ENCODE measurements at regions not wholly inside any gene's neighbourhood (a gene's known extent, or its start where the extent isn't known, plus 50 kb on each side); places are given as distances from the start of the nearest gene placed in this dataset.

- Mint-ChIP-seq H3K27me3 (ENCODE audit: low read depth in 3 of 3) (no peaks in the 10 kb centered on the region), H3K36me3 (no peaks in the 10 kb centered on the region), H3K9me3 (peaks cover 2 to 15% (median 9%) of the 10 kb centered on the region in 6 donors), H3K4me1 (no peaks in the 10 kb centered on the region), H3K4me3 (no peak overlapping the region), H3K27ac (no peak overlapping the region)
- DNase-seq, result no peak
Measured at GRCh38 chr5:152907488-152908245, 502.6 kb upstream of the NMUR2 start.

- Mint-ChIP-seq H3K27ac (no peak overlapping the region), H3K4me1 (no peaks in the 10 kb centered on the region), H3K27me3 (ENCODE audit: low read depth in 3 of 3) (peaks cover 0 to 2% (median 0%) of the 10 kb centered on the region in 3 donors), H3K4me3 (no peak overlapping the region), H3K9me3 (peaks cover 5 to 31% (median 12%) of the 10 kb centered on the region in 6 donors), H3K36me3 (peaks cover 0 to 4% (median 0%) of the 10 kb centered on the region in 3 donors)
- DNase-seq, result no peak
Measured at GRCh38 chr5:152912924-152913323, 507.8 kb upstream of the NMUR2 start.

GRCh38 chr5:152932621-152933020 lies 527.5 kb upstream of the NMUR2 start:
- no peaks in the 10 kb centered on the region for H3K27me3 Mint-ChIP-seq (ENCODE audit: low read depth in 3 of 3)
- no peak overlapping the region for H3K27ac Mint-ChIP-seq
- no peaks in the 10 kb centered on the region for H3K4me1 Mint-ChIP-seq
- no peak for DNase-seq
- H3K4me3 Mint-ChIP-seq, result no peak overlapping the region
- peaks cover 6 to 41% (median 9%) of the 10 kb centered on the region in 6 donors for H3K9me3 Mint-ChIP-seq
- no peaks in the 10 kb centered on the region for H3K36me3 Mint-ChIP-seq

GRCh38 chr5:152933056-152933455 lies 528.0 kb upstream of the NMUR2 start:
- H3K4me3 Mint-ChIP-seq, result no peak overlapping the region
- H3K9me3 Mint-ChIP-seq, result peaks cover 6 to 46% (median 9%) of the 10 kb centered on the region in 6 donors
- no peaks in the 10 kb centered on the region for H3K4me1 Mint-ChIP-seq
- DNase-seq, result no peak
- no peaks in the 10 kb centered on the region for H3K36me3 Mint-ChIP-seq
- no peak overlapping the region for H3K27ac Mint-ChIP-seq
- H3K27me3 Mint-ChIP-seq (ENCODE audit: low read depth in 3 of 3), result no peaks in the 10 kb centered on the region

- peaks cover 0 to 4% (median 0%) of the 10 kb centered on the region in 3 donors for H3K36me3 Mint-ChIP-seq
- H3K4me1 Mint-ChIP-seq, result no peaks in the 10 kb centered on the region
- no peaks in the 10 kb centered on the region for H3K27me3 Mint-ChIP-seq (ENCODE audit: low read depth in 3 of 3)
- no peak overlapping the region for H3K27ac Mint-ChIP-seq
- no peak for DNase-seq
- no peak overlapping the region for H3K4me3 Mint-ChIP-seq
- peaks cover 0 to 29% (median 12%) of the 10 kb centered on the region in 6 donors for H3K9me3 Mint-ChIP-seq
Measured at GRCh38 chr5:152938630-152939029, 533.6 kb upstream of the NMUR2 start.

DNA sequence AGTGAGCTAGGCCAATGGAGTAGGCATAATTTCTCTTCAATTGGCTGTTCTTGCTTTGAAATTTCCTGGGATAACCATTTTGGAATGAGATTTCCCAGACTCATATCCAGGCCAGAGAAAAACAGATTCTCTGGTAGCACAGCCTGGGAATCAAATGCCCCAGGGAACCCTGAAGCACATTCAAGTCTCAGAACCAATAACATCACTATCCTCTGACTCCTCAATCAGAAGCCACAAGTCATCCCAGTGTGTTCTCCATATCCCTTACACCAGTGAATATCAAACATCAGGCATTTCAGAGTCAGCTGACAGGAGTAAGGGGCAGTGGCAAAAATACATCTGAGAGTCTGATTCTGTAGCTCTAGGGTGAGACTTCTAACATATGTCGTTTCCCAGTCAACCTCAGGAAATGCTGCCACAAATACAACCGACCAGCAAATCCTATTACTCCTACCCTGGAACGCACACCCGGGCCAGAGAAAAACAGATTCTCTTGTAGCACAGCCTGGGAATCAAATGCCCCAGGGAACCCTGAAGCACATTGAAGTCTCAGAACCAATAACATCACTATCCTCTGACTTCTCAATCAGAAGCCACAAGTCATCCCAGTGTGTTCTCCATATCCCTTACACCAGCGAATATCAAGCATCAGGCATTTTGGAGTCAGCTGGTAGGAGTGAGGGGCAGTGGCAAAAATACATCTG lies 537.7 kb upstream of the NMUR2 start:
- Mint-ChIP-seq H3K4me3 (no peak overlapping the region), H3K4me1 (no peaks in the 10 kb centered on the region), H3K36me3 (peaks cover 0 to 4% (median 0%) of the 10 kb centered on the region in 3 donors), H3K27ac (no peak overlapping the region), H3K9me3 (peaks cover 4 to 29% (median 12%) of the 10 kb centered on the region in 6 donors), H3K27me3 (ENCODE audit: low read depth in 3 of 3) (no peaks in the 10 kb centered on the region)
- no peak for DNase-seq

DNA sequence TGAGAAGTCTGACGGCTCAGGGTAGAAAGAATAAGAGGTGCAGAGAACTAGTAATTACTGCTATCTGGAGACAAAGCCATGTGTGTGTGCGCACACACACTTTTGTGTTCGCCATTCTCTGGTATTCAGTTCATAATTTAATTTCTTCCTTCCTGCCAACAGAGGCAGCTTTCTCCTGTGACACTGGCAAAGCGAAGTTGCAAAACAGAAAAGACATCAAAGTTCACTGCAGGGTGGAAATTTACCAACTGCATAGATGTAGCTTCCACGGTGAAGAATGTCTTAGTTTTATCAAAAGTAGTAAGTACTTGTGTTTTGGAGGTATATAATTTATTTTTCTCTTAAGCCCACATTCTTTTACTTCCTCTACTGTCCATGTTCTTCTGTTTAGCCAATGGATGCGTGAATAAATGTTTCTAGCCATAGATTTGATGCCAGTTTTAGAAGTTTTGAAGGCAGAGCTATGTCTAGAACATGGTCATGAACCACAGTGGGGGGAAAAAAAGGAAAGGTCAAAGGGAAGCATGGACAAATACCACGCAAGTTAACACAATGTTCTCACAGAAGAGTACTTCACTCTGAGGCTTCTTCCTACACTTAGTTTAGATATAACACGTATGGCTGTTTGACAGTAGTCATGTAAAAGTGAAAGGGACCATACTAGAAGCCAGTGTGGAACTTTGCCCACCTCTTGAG lies 536.5 kb upstream of the GRIA1 start:
- H3K4me3 Mint-ChIP-seq, result no peak overlapping the region
- DNase-seq, result no peak
- peaks cover 0 to 2% (median 0%) of the 10 kb centered on the region in 3 donors for H3K27me3 Mint-ChIP-seq (ENCODE audit: low read depth in 3 of 3)
- H3K4me1 Mint-ChIP-seq, result no peaks in the 10 kb centered on the region
- H3K36me3 Mint-ChIP-seq, result no peaks in the 10 kb centered on the region
- peaks cover 0 to 38% (median 5%) of the 10 kb centered on the region in 6 donors for H3K9me3 Mint-ChIP-seq
- H3K27ac Mint-ChIP-seq, result no peak overlapping the region

DNA sequence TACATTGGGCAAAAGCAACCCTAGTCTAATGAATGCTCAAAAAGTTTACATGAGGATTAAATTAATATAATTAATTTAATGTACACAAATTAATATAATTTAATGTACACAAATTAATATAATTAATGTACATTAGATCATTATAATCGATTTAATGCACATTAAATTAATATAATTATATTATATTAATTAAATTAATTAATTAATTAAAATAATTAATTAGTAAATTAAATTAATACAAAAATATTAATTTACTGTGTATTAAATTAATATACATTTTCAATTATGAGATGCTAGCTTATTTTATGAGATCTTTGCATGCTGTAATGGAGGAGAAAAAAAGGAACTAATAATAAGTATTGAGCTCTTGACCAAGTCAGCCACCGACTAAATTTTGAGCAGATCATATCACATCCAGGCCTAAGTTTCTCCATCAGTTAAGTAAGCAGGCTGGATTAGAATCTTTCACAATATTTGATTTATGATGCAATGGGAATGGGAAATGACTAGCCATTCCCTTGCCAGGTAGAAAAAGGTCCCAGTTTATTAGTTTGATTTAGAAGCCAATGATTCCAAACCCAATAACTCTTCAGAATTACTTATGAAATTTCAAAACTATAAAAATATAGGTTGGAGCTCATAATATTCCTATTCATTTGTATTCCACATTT lies 533.4 kb upstream of the GRIA1 start:
- Mint-ChIP-seq H3K27me3 (ENCODE audit: low read depth in 3 of 3) (peaks cover 0 to 2% (median 0%) of the 10 kb centered on the region in 3 donors), H3K27ac (no peak overlapping the region), H3K36me3 (no peaks in the 10 kb centered on the region)

DNA sequence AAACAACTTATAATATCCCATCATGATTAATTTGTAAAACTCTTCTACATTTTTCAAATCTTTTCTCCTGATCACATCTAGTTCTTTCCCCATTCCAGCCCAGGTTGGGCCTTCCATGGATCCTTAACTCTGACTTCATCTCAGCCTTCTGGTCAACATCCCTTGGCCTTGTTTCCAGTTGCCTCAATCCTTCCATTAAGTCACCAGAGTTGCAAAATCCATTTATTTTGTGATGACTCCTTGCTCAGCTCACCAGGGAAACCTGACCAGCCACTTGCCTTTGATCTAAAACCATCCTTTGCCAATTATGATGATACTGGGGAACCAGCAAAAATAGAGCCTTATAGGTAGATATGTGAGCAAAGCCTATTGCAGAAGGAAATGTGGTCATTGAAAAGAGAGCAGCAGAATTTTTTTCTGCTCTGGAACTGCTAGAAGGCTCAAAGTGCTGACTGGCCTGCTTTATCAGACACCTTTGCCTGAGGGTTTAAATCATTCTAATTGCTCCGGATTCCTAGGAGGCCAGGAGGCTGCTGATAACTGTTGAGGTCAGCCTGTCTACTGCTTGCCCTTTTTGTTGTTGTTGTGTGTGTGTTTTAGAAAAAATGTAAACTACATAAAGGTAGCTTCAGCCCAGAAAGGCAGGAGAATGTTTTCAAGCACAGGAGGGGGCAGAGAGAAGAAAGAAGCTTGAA lies 512.2 kb upstream of the GRIA1 start:
- H3K36me3 Mint-ChIP-seq, result no peaks in the 10 kb centered on the region
- H3K4me3 Mint-ChIP-seq, result no peak overlapping the region
- peaks cover 0 to 2% (median 2%) of the 10 kb centered on the region in 3 donors for H3K27me3 Mint-ChIP-seq (ENCODE audit: low read depth in 3 of 3)
- no peaks in the 10 kb centered on the region for H3K4me1 Mint-ChIP-seq
- no peak for DNase-seq
- no peak overlapping the region for H3K27ac Mint-ChIP-seq
- H3K9me3 Mint-ChIP-seq, result peaks cover 13 to 32% (median 16%) of the 10 kb centered on the region in 6 donors

More for the DNA sequence above, 533.4 kb upstream of the GRIA1 start:
- no peak for DNase-seq
- H3K4me3 Mint-ChIP-seq, result no peak overlapping the region
- H3K9me3 Mint-ChIP-seq, result peaks cover 0 to 34% (median 5%) of the 10 kb centered on the region in 6 donors
- no peaks in the 10 kb centered on the region for H3K4me1 Mint-ChIP-seq

DNA sequence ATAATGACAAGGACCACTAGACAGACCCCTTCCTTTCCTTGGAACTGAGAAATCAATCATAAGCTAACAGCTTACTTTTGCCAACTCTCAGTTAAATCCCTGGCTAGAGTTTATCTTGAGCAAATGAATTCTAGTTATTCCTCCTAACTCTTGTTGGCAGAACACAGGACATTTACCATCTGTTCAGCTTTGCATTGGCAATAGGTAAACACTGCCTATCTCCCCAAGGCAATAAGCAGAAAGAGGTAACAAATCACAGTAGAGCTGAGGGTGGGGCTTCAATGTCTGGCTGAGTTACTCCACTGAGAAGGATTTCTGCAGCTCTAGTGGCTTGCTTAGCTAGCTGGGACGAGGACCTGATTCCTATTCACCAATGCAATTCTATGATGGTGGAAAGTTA lies 503.3 kb upstream of the GRIA1 start:
- no peaks in the 10 kb centered on the region for H3K36me3 Mint-ChIP-seq
- H3K9me3 Mint-ChIP-seq, result peaks cover 0 to 35% (median 5%) of the 10 kb centered on the region in 6 donors
- no peak overlapping the region for H3K27ac Mint-ChIP-seq
- no peak for DNase-seq
- no peaks in the 10 kb centered on the region for H3K4me1 Mint-ChIP-seq
- H3K4me3 Mint-ChIP-seq, result no peak overlapping the region
- H3K27me3 Mint-ChIP-seq (ENCODE audit: low read depth in 3 of 3), result peaks cover 0 to 4% (median 0%) of the 10 kb centered on the region in 3 donors

DNA sequence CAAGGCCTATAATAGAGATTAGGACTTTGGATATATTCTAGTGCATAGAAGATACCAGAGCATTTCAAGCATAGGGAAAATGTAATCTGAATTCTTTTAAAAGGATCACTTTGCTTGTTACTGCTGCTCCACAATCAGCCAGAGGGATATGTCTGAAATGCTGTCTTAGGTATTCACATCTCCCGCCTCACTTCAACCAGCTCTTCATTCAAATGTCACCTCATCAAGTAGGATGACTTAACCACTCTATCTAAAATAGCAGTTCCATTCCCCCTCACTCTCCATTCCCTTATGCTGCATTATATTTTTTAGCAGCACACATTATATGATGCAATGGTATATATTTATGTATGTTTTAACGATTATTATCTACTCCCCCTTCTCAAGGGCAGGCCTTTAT lies 500.3 kb upstream of the GRIA1 start:
- H3K9me3 Mint-ChIP-seq, result peaks cover 0 to 21% (median under 1%) of the 10 kb centered on the region in 6 donors
- H3K27ac Mint-ChIP-seq, result no peak overlapping the region
- H3K36me3 Mint-ChIP-seq, result no peaks in the 10 kb centered on the region
- no peak for DNase-seq
- no peak overlapping the region for H3K4me3 Mint-ChIP-seq
- H3K27me3 Mint-ChIP-seq (ENCODE audit: low read depth in 3 of 3), result peaks cover 0 to 4% (median 0%) of the 10 kb centered on the region in 3 donors
- no peaks in the 10 kb centered on the region for H3K4me1 Mint-ChIP-seq

DNA sequence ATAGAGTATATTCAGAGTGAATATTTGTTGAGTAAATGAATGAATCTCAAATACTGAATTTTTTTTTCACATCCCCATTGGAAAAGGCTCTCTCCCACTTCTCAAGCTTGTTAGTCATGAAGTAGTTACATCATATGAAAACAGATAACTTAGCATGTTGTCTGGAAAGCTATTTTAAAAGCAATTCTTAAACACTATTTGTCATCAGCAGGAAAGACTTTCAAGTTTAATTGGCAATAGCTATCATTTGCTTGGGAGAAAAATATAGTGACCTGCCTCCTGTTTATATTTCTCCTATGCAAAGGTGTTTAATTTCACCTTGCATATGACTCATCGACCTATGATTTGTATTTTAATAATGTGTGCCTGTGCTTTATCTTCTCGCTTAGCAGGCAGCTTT lies 499.8 kb upstream of the GRIA1 start:
- no peak overlapping the region for H3K27ac Mint-ChIP-seq
- H3K4me1 Mint-ChIP-seq, result no peaks in the 10 kb centered on the region
- DNase-seq, result no peak
- no peaks in the 10 kb centered on the region for H3K36me3 Mint-ChIP-seq
- H3K9me3 Mint-ChIP-seq, result peaks cover 0 to 23% (median under 1%) of the 10 kb centered on the region in 6 donors
- peaks cover 0 to 4% (median 0%) of the 10 kb centered on the region in 3 donors for H3K27me3 Mint-ChIP-seq (ENCODE audit: low read depth in 3 of 3)
- no peak overlapping the region for H3K4me3 Mint-ChIP-seq

GRCh38 chr5:152994033-152994680 lies 496.3 kb upstream of the GRIA1 start:
- DNase-seq, result no peak
- peaks cover 0 to 4% (median 0%) of the 10 kb centered on the region in 3 donors for H3K27me3 Mint-ChIP-seq (ENCODE audit: low read depth in 3 of 3)
- H3K9me3 Mint-ChIP-seq, result peaks cover 0 to 22% (median 4%) of the 10 kb centered on the region in 6 donors
- H3K27ac Mint-ChIP-seq, result no peak overlapping the region
- no peaks in the 10 kb centered on the region for H3K36me3 Mint-ChIP-seq
- no peaks in the 10 kb centered on the region for H3K4me1 Mint-ChIP-seq
- no peak overlapping the region for H3K4me3 Mint-ChIP-seq
